GM21619 (cell line): ENCODE measurements at regions not wholly inside any gene's neighbourhood (a gene's known extent, or its start where the extent isn't known, plus 50 kb on each side); places are given as distances from the start of the nearest gene placed in this dataset.
"Not testable (repeated sequence)": the region's sequence is repeated elsewhere in the genome, so short reads cannot be mapped to it uniquely, and the experiment has no call there.

Experiments
- ATAC-seq: cut with Tn5 transposase; IDR thresholded peaks from one replicate; pipeline ENCODE4 v1.9.1; 2021; ENCODE audit not compliant: unreplicated experiment

- ATAC-seq = no peak
Measured at GRCh38 chr20:1827510-1827973, 67.7 kb upstream of the SIRPA start.

GRCh38 chr20:1825938-1826445 is 69.2 kb upstream of the SIRPA start:
- no peak for ATAC-seq

- no peak for ATAC-seq
Measured at GRCh38 chr20:1825507-1825906, 69.7 kb upstream of the SIRPA start.

GRCh38 chr20:1824834-1825233 is 70.4 kb upstream of the SIRPA start:
- no peak for ATAC-seq

GRCh38 chr20:1824181-1824580 is 71.0 kb upstream of the SIRPA start:
- no peak for ATAC-seq

GRCh38 chr20:1823450-1823844 is 71.8 kb upstream of the SIRPA start:
- no peak for ATAC-seq

- no peak for ATAC-seq
Measured at GRCh38 chr20:1822564-1823449, 72.4 kb upstream of the SIRPA start.

- ATAC-seq = no peak
Measured at GRCh38 chr20:1820138-1821079, 74.8 kb upstream of the SIRPA start.

GRCh38 chr20:1819311-1820137 is 75.7 kb upstream of the SIRPA start:
- ATAC-seq = no peak

GRCh38 chr20:1818895-1819294 is 76.3 kb upstream of the SIRPA start:
- ATAC-seq = no peak

- no peak for ATAC-seq
Measured at GRCh38 chr20:1818247-1818840, 76.9 kb upstream of the SIRPA start.

- ATAC-seq = no peak
Measured at GRCh38 chr20:1817577-1818211, 77.5 kb upstream of the SIRPA start.

GRCh38 chr20:1816384-1817381 is 78.5 kb upstream of the SIRPA start:
- no peak for ATAC-seq

GRCh38 chr20:1815502-1816085 is 79.6 kb upstream of the SIRPA start:
- ATAC-seq = no peak

- not testable (repeated sequence) for ATAC-seq
Measured at GRCh38 chr20:1814861-1815260, 80.3 kb upstream of the SIRPA start.

GRCh38 chr20:1813674-1814635 is 81.3 kb upstream of the SIRPA start:
- no peak for ATAC-seq

GRCh38 chr20:1813101-1813529 is 82.1 kb upstream of the SIRPA start:
- no peak for ATAC-seq
